Brain pericyte (primary cell): ENCODE measurements at regions not wholly inside any gene's neighbourhood (a gene's known extent, or its start where the extent isn't known, plus 50 kb on each side); places are given as distances from the start of the nearest gene placed in this dataset.
"Not testable (repeated sequence)": the region's sequence is repeated elsewhere in the genome, so short reads cannot be mapped to it uniquely, and the experiment has no call there.

ENCODE experiments used
- DNase-seq: peaks from one replicate; pipeline ENCODE4 v3.0.0-alpha.2; 2012; ENCODE audit warnings: low read depth, low spot score

GRCh38 chr10:7069706-7070105, 341.1 kb downstream of the SFMBT2 start:
- DNase-seq = no peak

GRCh38 chr10:7056216-7056615, 354.6 kb downstream of the SFMBT2 start:
- no peak for DNase-seq

- DNase-seq = no peak
These were observed 355.9 kb downstream of the SFMBT2 start for GRCh38 chr10:7054915-7055314.

- DNase-seq = no peak
These were observed 357.6 kb downstream of the SFMBT2 start for GRCh38 chr10:7053195-7053594.

- DNase-seq = not testable (repeated sequence)
These were observed 360.8 kb downstream of the SFMBT2 start for GRCh38 chr10:7050024-7050423.

- DNase-seq = no peak
These were observed 362.8 kb downstream of the SFMBT2 start for GRCh38 chr10:7048061-7048460.

- no peak for DNase-seq
These were observed 364.2 kb downstream of the SFMBT2 start for GRCh38 chr10:7046615-7047014.

GRCh38 chr10:7045891-7046599, 364.8 kb downstream of the SFMBT2 start:
- DNase-seq = no peak

- no peak for DNase-seq
These were observed 367.7 kb downstream of the SFMBT2 start for GRCh38 chr10:7043055-7043653.

GRCh38 chr10:7042419-7043054, 368.3 kb downstream of the SFMBT2 start:
- DNase-seq = no peak

- DNase-seq = no peak
These were observed 368.8 kb downstream of the SFMBT2 start for GRCh38 chr10:7042000-7042399.

- DNase-seq = no peak
These were observed 370.2 kb downstream of the SFMBT2 start for GRCh38 chr10:7040681-7041080.

GRCh38 chr10:7039859-7040258, 371.0 kb downstream of the SFMBT2 start:
- no peak for DNase-seq

- DNase-seq = no peak
These were observed 372.4 kb downstream of the SFMBT2 start for GRCh38 chr10:7038416-7038815.

- not testable (repeated sequence) for DNase-seq
These were observed 373.4 kb downstream of the SFMBT2 start for GRCh38 chr10:7037434-7037833.

GRCh38 chr10:7036951-7037350, 373.9 kb downstream of the SFMBT2 start:
- DNase-seq = no peak

- DNase-seq = no peak
These were observed 375.6 kb downstream of the SFMBT2 start for GRCh38 chr10:7035126-7035761.

- DNase-seq = no peak
These were observed 377.8 kb downstream of the SFMBT2 start for GRCh38 chr10:7033031-7033430.

GRCh38 chr10:7030134-7030855, 380.5 kb downstream of the SFMBT2 start:
- no peak for DNase-seq

GRCh38 chr10:7029672-7030071, 381.2 kb downstream of the SFMBT2 start:
- no peak for DNase-seq

- no peak for DNase-seq
These were observed 382.0 kb downstream of the SFMBT2 start for GRCh38 chr10:7028809-7029166.
